Adrenal gland (tissue), 5 donors: ENCODE measurements at regions not wholly inside any gene's neighbourhood (a gene's known extent, or its start where the extent isn't known, plus 50 kb on each side); places are given as distances from the start of the nearest gene placed in this dataset.

ENCODE experiments used
- POLR2A ChIP-seq, 2 donors: fragments of 450-650 bp; IDR thresholded peaks; one replicate each; pipeline ENCODE4 v1.6.1; 2017; ENCODE audit warnings: antibody characterized with exemption in 2 of 2, mild to moderate bottlenecking in 2 of 2, moderate library complexity in 1 of 2
- TF ChIP-seq, protein P1 (sequence below), 6 experiments: fragments of 450-650 bp in 4 of 6; fragments of 200-600 bp in 2 of 6; sonication (generic) in 1 of 6; IDR thresholded peaks; 1 replicate in 5 of 6; 2 replicates in 1 of 6; pipeline versions ENCODE4 v1.5.1 to v1.8.0; 2016 to 2021; ENCODE audit warnings: antibody characterized with exemption in 6 of 6, mild to moderate bottlenecking in 2 of 6, moderate library complexity in 1 of 6
- donor health status: DM: no; HTN: no; CAD: no.

DNA sequence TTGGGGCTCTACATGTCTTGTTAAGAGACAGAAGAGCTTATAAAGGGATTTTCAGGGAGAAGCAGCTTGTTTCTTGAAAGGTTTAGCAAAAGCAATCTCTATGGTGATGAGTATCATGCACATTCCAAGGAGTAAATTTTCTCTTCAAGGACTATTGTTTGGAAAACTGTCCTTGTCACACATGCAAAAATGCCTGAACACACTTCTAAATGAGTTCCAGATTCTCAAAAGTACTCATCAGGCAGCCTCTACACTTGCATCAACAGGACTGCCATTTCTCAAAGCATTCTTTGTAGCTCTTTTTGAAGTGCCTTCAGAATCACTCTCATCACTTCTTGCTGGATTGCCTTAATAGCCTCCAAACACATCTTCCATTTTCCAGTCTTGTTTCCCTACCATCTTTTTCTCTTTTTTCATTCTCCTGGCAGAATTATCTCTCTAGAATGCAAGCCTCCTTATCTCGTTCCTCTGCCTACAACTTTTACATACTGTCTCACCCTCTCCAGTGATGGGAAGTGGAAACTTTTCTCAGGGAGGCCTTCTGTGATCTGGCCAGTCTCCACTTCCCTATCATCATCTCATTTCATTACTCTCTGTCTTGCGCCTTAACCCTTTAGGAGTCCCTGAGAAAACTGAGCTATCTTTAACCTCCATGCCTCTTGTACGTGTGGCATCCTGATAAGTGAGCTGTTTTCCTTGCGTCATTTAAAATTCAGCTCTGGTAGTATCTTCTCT lies 631.5 kb upstream of the TLE4 start:
- TF ChIP-seq, protein P1, sequence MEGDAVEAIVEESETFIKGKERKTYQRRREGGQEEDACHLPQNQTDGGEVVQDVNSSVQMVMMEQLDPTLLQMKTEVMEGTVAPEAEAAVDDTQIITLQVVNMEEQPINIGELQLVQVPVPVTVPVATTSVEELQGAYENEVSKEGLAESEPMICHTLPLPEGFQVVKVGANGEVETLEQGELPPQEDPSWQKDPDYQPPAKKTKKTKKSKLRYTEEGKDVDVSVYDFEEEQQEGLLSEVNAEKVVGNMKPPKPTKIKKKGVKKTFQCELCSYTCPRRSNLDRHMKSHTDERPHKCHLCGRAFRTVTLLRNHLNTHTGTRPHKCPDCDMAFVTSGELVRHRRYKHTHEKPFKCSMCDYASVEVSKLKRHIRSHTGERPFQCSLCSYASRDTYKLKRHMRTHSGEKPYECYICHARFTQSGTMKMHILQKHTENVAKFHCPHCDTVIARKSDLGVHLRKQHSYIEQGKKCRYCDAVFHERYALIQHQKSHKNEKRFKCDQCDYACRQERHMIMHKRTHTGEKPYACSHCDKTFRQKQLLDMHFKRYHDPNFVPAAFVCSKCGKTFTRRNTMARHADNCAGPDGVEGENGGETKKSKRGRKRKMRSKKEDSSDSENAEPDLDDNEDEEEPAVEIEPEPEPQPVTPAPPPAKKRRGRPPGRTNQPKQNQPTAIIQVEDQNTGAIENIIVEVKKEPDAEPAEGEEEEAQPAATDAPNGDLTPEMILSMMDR (IDR thresholded peaks at IDR 0.05), result no peak
- no peak for TF ChIP-seq POLR2A (IDR thresholded peaks at IDR 0.05)
